ENCODE measurements at regions not wholly inside any gene's neighbourhood (a gene's known extent, or its start where the extent isn't known, plus 50 kb on each side); places are given as distances from the start of the nearest gene placed in this dataset.

- H3K4me3 Mint-ChIP-seq, result no peak overlapping the region
- H3K27ac Mint-ChIP-seq (ENCODE audit: unreplicated experiment), result no peak overlapping the region
- DNase-seq (ENCODE audit: low read depth, low spot score), result no peak
- no peaks in the 10 kb centered on the region for H3K36me3 Mint-ChIP-seq (ENCODE audit: low read depth)
- no peaks in the 10 kb centered on the region for H3K4me1 Mint-ChIP-seq
- no peaks in the 10 kb centered on the region for H3K9me3 Mint-ChIP-seq
- TF ChIP-seq CTCF (conservative IDR thresholded peaks at IDR 0.05), result no peak
- H3K27me3 Mint-ChIP-seq (ENCODE audit: low read depth), result peaks cover 18% of the 10 kb centered on the region
These were observed 103.0 kb upstream of the SHISA6 start for GRCh38 chr17:11138023-11138422.

DNA sequence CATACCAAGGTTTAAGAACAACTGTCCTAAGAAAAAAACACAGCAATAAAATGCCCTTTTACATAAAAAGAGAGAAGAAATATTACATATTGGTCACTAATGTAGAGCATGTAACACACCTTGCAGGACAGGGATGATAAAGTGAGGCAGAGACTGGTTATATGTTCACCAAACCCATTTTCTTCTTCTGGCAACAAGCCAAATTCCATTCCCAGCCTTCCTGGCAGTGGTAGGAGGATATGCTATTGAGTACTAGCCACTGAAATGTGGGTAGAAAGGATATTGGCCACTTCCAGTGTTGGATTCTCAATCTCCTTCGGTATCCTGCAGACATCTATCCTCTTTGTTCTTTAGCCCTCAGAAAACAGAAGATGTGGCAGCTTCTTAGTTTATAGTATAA, 105.2 kb upstream of the SHISA6 start:
- Mint-ChIP-seq H3K9me3 (no peaks in the 10 kb centered on the region), H3K4me1 (no peaks in the 10 kb centered on the region), H3K27me3 (ENCODE audit: low read depth) (peaks cover 11% of the 10 kb centered on the region), H3K27ac (ENCODE audit: unreplicated experiment) (no peak overlapping the region), H3K36me3 (ENCODE audit: low read depth) (no peaks in the 10 kb centered on the region), H3K4me3 (no peak overlapping the region)
- no peak for TF ChIP-seq CTCF (conservative IDR thresholded peaks at IDR 0.05)
- no peak for DNase-seq (ENCODE audit: low read depth, low spot score)

DNA sequence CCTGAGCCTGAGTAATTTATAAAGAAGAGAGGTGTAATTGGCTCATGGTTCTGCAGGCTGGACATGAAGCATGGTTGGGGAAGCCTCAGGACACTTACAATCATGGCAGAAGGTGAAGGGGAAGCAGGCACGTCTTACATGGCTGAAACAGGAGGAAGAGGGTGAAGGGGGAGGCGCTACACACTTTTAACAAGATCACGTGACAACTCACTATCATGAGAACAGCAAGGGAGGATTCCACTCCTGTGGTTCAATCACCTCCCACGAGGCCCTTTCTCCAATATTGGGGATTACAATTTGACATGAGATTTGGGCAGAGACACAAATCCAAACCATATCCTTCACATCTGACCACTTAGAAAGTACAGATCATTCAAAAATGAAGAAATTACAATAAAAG, 110.6 kb upstream of the SHISA6 start:
- no peak for DNase-seq (ENCODE audit: low read depth, low spot score)
- no peaks in the 10 kb centered on the region for H3K36me3 Mint-ChIP-seq (ENCODE audit: low read depth)
- H3K27ac Mint-ChIP-seq (ENCODE audit: unreplicated experiment), result no peak overlapping the region
- H3K27me3 Mint-ChIP-seq (ENCODE audit: low read depth), result peaks cover 40% of the 10 kb centered on the region
- peaks cover 2% of the 10 kb centered on the region for H3K9me3 Mint-ChIP-seq
- TF ChIP-seq CTCF (conservative IDR thresholded peaks at IDR 0.05), result no peak
- no peaks in the 10 kb centered on the region for H3K4me1 Mint-ChIP-seq
- no peak overlapping the region for H3K4me3 Mint-ChIP-seq

DNA sequence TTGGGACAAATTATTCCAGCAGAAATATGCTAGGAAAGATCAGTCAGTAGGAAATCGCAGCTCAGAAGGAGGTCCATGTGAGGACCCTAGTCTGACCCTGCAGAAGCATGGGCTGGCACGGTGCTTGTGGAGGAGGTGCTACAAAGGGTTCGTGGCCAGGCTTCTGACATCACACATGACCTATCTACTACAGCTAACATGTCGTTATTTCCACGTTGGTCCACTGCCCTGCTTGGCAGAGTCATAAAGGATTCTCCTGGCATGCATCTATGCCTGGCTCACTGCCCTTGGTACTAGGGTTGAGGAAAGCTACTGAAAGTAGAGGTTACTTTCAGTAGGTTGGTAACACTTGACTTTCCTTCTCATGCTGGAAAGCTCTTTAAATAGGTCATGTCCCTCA, 118.1 kb upstream of the SHISA6 start:
- H3K9me3 Mint-ChIP-seq, result peaks cover 8% of the 10 kb centered on the region

DNA sequence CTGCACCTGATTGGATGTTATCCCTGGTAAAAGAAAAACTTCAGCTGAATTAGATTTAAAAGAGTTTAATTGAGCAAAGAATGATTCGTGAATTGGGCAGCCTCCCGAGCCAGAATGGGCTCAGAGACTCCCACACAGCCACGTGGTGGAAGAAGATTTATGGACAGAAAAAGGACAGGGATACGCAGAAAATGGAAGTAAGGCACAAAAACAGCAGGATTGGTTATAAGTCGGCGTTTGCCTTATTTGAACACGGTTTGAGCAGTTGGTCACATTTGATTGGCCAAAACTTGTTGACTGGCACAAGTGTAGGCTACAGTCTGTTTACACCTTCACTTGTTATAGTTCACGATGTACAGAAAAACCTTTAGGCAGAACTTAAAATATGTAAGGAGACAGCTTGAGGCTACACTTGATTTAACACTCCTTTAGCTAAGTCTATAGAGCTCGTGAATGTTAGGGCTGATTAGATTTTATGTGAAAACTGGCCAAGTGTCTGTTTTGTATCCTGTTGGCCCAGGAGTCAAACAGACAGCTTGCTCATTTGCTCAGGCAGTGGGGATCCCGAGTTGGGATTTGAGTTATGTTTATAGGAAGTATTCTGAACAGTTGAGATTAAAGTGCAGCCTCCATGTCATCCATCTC, 119.5 kb upstream of the SHISA6 start:
- Mint-ChIP-seq H3K27ac (ENCODE audit: unreplicated experiment) (no peak overlapping the region), H3K4me3 (no peak overlapping the region), H3K36me3 (ENCODE audit: low read depth) (no peaks in the 10 kb centered on the region), H3K4me1 (no peaks in the 10 kb centered on the region), H3K27me3 (ENCODE audit: low read depth) (peaks cover 16% of the 10 kb centered on the region), H3K9me3 (peaks cover 8% of the 10 kb centered on the region)
- no peak for TF ChIP-seq CTCF (conservative IDR thresholded peaks at IDR 0.05)
- no peak for DNase-seq (ENCODE audit: low read depth, low spot score)

More for the DNA sequence above, 118.1 kb upstream of the SHISA6 start:
- peaks cover 25% of the 10 kb centered on the region for H3K27me3 Mint-ChIP-seq (ENCODE audit: low read depth)
- no peak for DNase-seq (ENCODE audit: low read depth, low spot score)
- H3K27ac Mint-ChIP-seq (ENCODE audit: unreplicated experiment), result no peak overlapping the region
- H3K36me3 Mint-ChIP-seq (ENCODE audit: low read depth), result no peaks in the 10 kb centered on the region
- TF ChIP-seq CTCF (conservative IDR thresholded peaks at IDR 0.05), result no peak
- no peak overlapping the region for H3K4me3 Mint-ChIP-seq
- H3K4me1 Mint-ChIP-seq, result no peaks in the 10 kb centered on the region

Data from neural crest cell (in vitro differentiated cells).